PC-3 (cell line): ENCODE measurements at regions not wholly inside any gene's neighbourhood (a gene's known extent, or its start where the extent isn't known, plus 50 kb on each side); places are given as distances from the start of the nearest gene placed in this dataset.

Experiments
- ATAC-seq: fragments of 200-7000 bp; cut with Tn5 transposase; 2 replicates; pipeline ENCODE4 v1.9.1; 2020; ENCODE audit warnings: mild to moderate bottlenecking, moderate library complexity
- BruUV-seq: library from RNA; stranded (reverse); fragments of 400-500 nt; replicated peaks from 2 replicates; lab custom pipeline; 2021; lab: Mats Ljungman, UMichigan
- CTCF ChIA-PET: fragments of 300-600 bp; sonication (Branson Sonifier 250); formaldehyde crosslinking; loops from one replicate; lab custom pipeline; 2022; ENCODE audit warnings: antibody characterized with exemption; lab: Charles Lee
- POLR2A ChIA-PET: fragments of 300-600 bp; sonication (Branson Sonifier 250); formaldehyde crosslinking; loops from one replicate; lab custom pipeline; 2022; ENCODE audit warnings: antibody characterized with exemption; ENCODE audit not compliant: unreplicated experiment; lab: Charles Lee
- DNase-seq: peaks from one replicate; pipeline ENCODE4 v3.0.0-alpha.2; 2015
- H2AFZ ChIP-seq: fragments of 300-600 bp; sonication (generic); 2 replicates; pipeline ENCODE4 v1.6.0; 2016; ENCODE audit warnings: antibody characterized with exemption, low read length
- H3F3A ChIP-seq: fragments of 300-600 bp; sonication (generic); one replicate; pipeline ENCODE4 v1.6.0; 2017; ENCODE audit warnings: antibody characterized with exemption, low read length, control low read depth, mild to moderate bottlenecking; ENCODE audit not compliant: unreplicated experiment
- H3K27ac ChIP-seq: fragments of 300-600 bp; sonication (generic); 2 replicates; pipeline ENCODE4 v1.5.1; 2016; ENCODE audit warnings: mild to moderate bottlenecking, low read length
- H3K27me3 ChIP-seq: fragments of 300-600 bp; sonication (generic); 2 replicates; pipeline ENCODE4 v1.6.1; 2016; ENCODE audit warnings: low read length, mixed read lengths
- H3K36me3 ChIP-seq: fragments of 300-600 bp; sonication (generic); 2 replicates; pipeline ENCODE4 v1.6.1; 2016; ENCODE audit warnings: low read depth, mixed run types, low read length, mixed read lengths
- H3K4me1 ChIP-seq: fragments of 300-600 bp; sonication (generic); 2 replicates; pipeline ENCODE4 v1.5.1; 2016; ENCODE audit warnings: low read length; ENCODE audit not compliant: insufficient read depth
- H3K4me2 ChIP-seq: fragments of 300-600 bp; sonication (generic); 2 replicates; pipeline ENCODE4 v1.6.0; 2016; ENCODE audit warnings: low read length
- H3K4me3 ChIP-seq: fragments of 300-600 bp; sonication (generic); 2 replicates; pipeline ENCODE4 v1.5.1; 2016; ENCODE audit warnings: mild to moderate bottlenecking, low read length, mixed read lengths
- H3K79me2 ChIP-seq: fragments of 300-600 bp; sonication (generic); 2 replicates; pipeline ENCODE4 v1.6.1; 2017; ENCODE audit warnings: low read length, mixed read lengths
- H3K9ac ChIP-seq: fragments of 300-600 bp; sonication (generic); 2 replicates; pipeline ENCODE4 v1.6.0; 2016; ENCODE audit warnings: mild to moderate bottlenecking, low read length
- H3K9me2 ChIP-seq: fragments of 300-600 bp; sonication (generic); replicated peaks from 2 replicates; pipeline ENCODE4 v1.6.1; 2016; ENCODE audit warnings: mixed run types, low read length, mixed read lengths
- H3K9me3 ChIP-seq: fragments of 300-600 bp; sonication (generic); 2 replicates; pipeline ENCODE4 v1.6.1; 2016; ENCODE audit warnings: low read length, mixed read lengths
- H4K20me1 ChIP-seq: fragments of 300-600 bp; sonication (generic); 2 replicates; pipeline ENCODE4 v1.6.1; 2016; ENCODE audit warnings: low read length, mixed read lengths
- EZH2 ChIP-seq: fragments of 300-600 bp; sonication (generic); IDR thresholded peaks from one replicate; pipeline ENCODE4 v1.6.1; 2017; ENCODE audit warnings: antibody characterized with exemption, mild to moderate bottlenecking, low read length; ENCODE audit not compliant: unreplicated experiment
- EZH2phosphoT487 ChIP-seq: fragments of 300-600 bp; sonication (generic); IDR thresholded peaks from 2 replicates; pipeline ENCODE4 v1.6.1; 2018; ENCODE audit warnings: mild to moderate bottlenecking, antibody characterized with exemption, low read length, borderline replicate concordance
- intact Hi-C: fragments of 100-400 bp; cut with micrococcal nuclease; formaldehyde crosslinking; loops from 2 replicates; pipeline ENCODE4 v1.9.0; 2023
- TF ChIP-seq, protein P1 (sequence below): fragments of 300-600 bp; sonication (generic); conservative IDR thresholded peaks from 2 replicates; pipeline ENCODE4 v1.5.1; 2017; ENCODE audit warnings: antibody characterized with exemption, low read depth, mild to moderate bottlenecking, low read length

DNA sequence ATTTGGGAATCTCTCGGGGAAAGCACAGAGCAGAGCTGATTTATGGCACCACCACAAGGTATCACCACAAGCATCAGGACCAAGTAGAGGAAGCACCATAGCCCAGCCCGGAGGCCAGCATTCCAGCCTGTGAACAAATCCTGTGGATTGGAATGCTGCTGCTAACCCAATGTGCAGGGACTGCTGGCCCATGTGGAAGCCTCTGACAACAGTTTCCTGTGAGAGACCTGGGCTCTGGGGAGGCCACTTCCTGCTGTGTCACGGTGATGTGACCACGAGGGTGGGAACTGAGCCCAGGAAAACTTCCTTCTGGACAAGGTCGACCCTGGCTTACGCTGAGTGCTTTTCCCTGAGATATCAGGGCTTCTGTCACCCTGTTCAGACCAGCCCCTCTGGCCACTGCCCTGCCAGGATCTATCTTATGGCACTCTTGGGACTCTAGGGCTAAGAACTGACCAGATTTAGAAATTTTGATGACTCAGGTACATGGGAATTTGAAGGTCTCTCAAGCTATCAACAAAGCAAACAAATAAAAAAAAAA, 88.3 kb upstream of the NGF start:
- ChIA-PET POLR2A (interaction anchor here (0.6 kb wide), 1 partner anchor 15 kb away, joined by 3 read pairs; no protein-coding TSS in a partner anchor), CTCF (interaction anchor here (0.7 kb wide), 1 partner anchor 27 kb away, joined by 5 read pairs; no protein-coding TSS in a partner anchor)
- DNase-seq: peak; percentile 77
- Histone ChIP-seq H4K20me1 (no peaks in the 10 kb centered on the region), H3F3A (no peaks in the 10 kb centered on the region), H3K9me3 (no peaks in the 10 kb centered on the region), H3K27ac (peak overlapping the region; percentile 83), H3K9me2 (0 out of 2 replicates have a peak, but pooled peaks cover 3% of the 10 kb centered on the region), H3K79me2 (no peaks in the 10 kb centered on the region), H3K4me3 (no peak overlapping the region), H3K9ac (peak overlapping the region; percentile 40; the same call in 1 of the 2 replicates), H3K36me3 (no peaks in the 10 kb centered on the region), H3K4me2 (peak overlapping the region; percentile 40), H3K4me1 (peaks cover 57% of the 10 kb centered on the region), H2AFZ (peak overlapping the region; percentile 74), H3K27me3 (no peaks in the 10 kb centered on the region)
- ATAC-seq: peak; percentile 62
- TF ChIP-seq EZH2phosphoT487 (no peak), EZH2 (no peak)
- TF ChIP-seq, protein P1, sequence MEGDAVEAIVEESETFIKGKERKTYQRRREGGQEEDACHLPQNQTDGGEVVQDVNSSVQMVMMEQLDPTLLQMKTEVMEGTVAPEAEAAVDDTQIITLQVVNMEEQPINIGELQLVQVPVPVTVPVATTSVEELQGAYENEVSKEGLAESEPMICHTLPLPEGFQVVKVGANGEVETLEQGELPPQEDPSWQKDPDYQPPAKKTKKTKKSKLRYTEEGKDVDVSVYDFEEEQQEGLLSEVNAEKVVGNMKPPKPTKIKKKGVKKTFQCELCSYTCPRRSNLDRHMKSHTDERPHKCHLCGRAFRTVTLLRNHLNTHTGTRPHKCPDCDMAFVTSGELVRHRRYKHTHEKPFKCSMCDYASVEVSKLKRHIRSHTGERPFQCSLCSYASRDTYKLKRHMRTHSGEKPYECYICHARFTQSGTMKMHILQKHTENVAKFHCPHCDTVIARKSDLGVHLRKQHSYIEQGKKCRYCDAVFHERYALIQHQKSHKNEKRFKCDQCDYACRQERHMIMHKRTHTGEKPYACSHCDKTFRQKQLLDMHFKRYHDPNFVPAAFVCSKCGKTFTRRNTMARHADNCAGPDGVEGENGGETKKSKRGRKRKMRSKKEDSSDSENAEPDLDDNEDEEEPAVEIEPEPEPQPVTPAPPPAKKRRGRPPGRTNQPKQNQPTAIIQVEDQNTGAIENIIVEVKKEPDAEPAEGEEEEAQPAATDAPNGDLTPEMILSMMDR: no peak
- no TSS peak for BruUV-seq
- intact Hi-C loops: no loop called here

DNA sequence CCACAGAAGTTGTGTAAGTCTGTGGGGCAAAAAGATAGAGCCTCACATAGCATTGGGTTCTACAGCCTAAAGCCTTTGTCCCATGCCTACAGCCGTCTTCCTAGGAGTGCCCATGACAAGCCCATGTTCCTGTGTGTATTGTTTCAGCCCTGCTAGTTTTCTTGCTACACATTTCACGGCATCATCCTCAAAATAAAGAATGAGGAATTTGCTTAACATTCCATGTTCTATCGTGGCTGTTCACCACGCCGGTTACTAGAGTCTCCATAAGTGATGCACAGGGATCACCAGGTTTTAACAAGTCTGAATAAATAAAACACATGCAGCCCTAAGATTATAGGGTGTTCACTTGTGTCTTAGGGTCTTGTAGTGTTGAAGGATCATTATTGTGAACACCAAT, 87.4 kb upstream of the NGF start:
- H3K4me3 ChIP-seq: no peak overlapping the region
- no peaks in the 10 kb centered on the region for H3F3A ChIP-seq
- no peaks in the 10 kb centered on the region for H3K9me3 ChIP-seq
- no peaks in the 10 kb centered on the region for H3K79me2 ChIP-seq
- no peak overlapping the region for H3K4me2 ChIP-seq
- DNase-seq (no peak), ATAC-seq (no peak)
- peak overlapping the region; percentile 83 for H3K27ac ChIP-seq
- no peak for TF ChIP-seq EZH2
- TF ChIP-seq, protein P1: no peak
- TF ChIP-seq EZH2phosphoT487: no peak
- intact Hi-C loops: no loop called here
- H3K9ac ChIP-seq: no peak overlapping the region
- ChIA-PET CTCF (no interaction called here), POLR2A (no interaction called here)
- H3K9me2 ChIP-seq: 0 out of 2 replicates have a peak, but pooled peaks cover 3% of the 10 kb centered on the region
- H4K20me1 ChIP-seq: no peaks in the 10 kb centered on the region
- no peaks in the 10 kb centered on the region for H3K36me3 ChIP-seq
- no peak overlapping the region for H2AFZ ChIP-seq
- H3K4me1 ChIP-seq: peaks cover 50% of the 10 kb centered on the region
- no peaks in the 10 kb centered on the region for H3K27me3 ChIP-seq
- BruUV-seq: no TSS peak

DNA sequence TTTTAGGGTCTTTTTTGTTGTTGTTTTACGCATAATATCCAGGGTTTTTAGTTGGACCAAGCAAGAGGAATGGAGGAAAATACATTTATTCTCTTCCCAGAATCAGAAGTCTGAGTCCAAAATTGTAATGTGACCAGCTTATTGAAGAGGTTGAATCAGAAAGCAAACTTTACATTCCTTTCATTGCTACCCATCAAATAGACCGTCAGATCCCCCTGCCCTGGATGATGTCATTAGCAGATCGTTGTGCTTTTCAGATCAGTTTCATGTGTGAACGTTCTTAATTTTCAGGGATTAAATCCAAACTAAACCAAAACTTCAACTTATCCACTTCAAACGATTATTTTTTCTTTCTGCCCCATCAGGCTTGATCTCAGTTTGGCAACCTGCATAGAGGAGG, 85.7 kb upstream of the NGF start:
- Histone ChIP-seq H3K9me2 (0 out of 2 replicates have a peak, but pooled peaks cover 3% of the 10 kb centered on the region), H3K27me3 (no peaks in the 10 kb centered on the region), H2AFZ (no peak overlapping the region), H3K9me3 (no peaks in the 10 kb centered on the region), H3K9ac (no peak overlapping the region), H4K20me1 (no peaks in the 10 kb centered on the region), H3K4me2 (0 out of 2 replicates have a peak overlapping the region, but pooled peaks have one; percentile 19), H3K4me1 (peaks cover 33% of the 10 kb centered on the region), H3K4me3 (no peak overlapping the region), H3F3A (no peaks in the 10 kb centered on the region), H3K36me3 (no peaks in the 10 kb centered on the region), H3K27ac (no peak overlapping the region), H3K79me2 (no peaks in the 10 kb centered on the region)
- TF ChIP-seq EZH2 (no peak), EZH2phosphoT487 (no peak)
- TF ChIP-seq, protein P1: no peak
- CTCF ChIA-PET: no interaction called here
- DNase-seq: peak; percentile 48
- intact Hi-C loops: no loop called here
- ATAC-seq: no peak
- POLR2A ChIA-PET: no interaction called here
- BruUV-seq: no TSS peak
